Mesodermal cell (in vitro differentiated cells): ENCODE measurements at regions not wholly inside any gene's neighbourhood (a gene's known extent, or its start where the extent isn't known, plus 50 kb on each side); places are given as distances from the start of the nearest gene placed in this dataset.

Source experiments
- H3K27ac ChIP-seq: 2 replicates; pipeline ENCODE4 v1.7.0; 2013; ENCODE audit warnings: mild to moderate bottlenecking, low read depth, low read length, moderate library complexity; ENCODE audit not compliant: severe bottlenecking
- H3K36me3 ChIP-seq: 2 replicates; pipeline ENCODE4 v1.7.1; 2013; ENCODE audit warnings: mild to moderate bottlenecking, low read length, moderate library complexity; ENCODE audit not compliant: control insufficient read depth, insufficient read depth
- H3K4me1 ChIP-seq: one replicate; pipeline ENCODE4 v1.7.1; 2013; ENCODE audit warnings: mild to moderate bottlenecking, low read length; ENCODE audit not compliant: insufficient read depth, control insufficient read depth, poor library complexity, severe bottlenecking
- H3K4me3 ChIP-seq: 2 replicates; pipeline ENCODE4 v1.7.0; 2013; ENCODE audit warnings: low read length, control low read depth, mild to moderate bottlenecking; ENCODE audit not compliant: insufficient read depth, poor library complexity, severe bottlenecking; ENCODE audit errors: extremely low read depth
- H3K9me3 ChIP-seq: 2 replicates; pipeline ENCODE4 v1.7.1; 2013; ENCODE audit warnings: mild to moderate bottlenecking, low read length, moderate library complexity; ENCODE audit not compliant: control insufficient read depth
- WGBS, 2 experiments: methylation state at CpG; one replicate each; pipeline ENCODE4 v1.1.5; 2013; ENCODE audit warnings: missing lambda C conversion rate in 2 of 2; ENCODE audit not compliant: insufficient coverage in 2 of 2; 5-methylcytosine and 5-hydroxymethylcytosine counted together

GRCh38 chr13:105573136-105573535 lies 962.3 kb downstream of the EFNB2 start:
- no CpG with 5 or more reads among the region's 1 CpG for WGBS, 2 experiments
- no peak overlapping the region for H3K4me3 ChIP-seq
- no peak overlapping the region for H3K27ac ChIP-seq
- peaks cover 4% of the 10 kb centered on the region for H3K9me3 ChIP-seq
- H3K36me3 ChIP-seq: no peaks in the 10 kb centered on the region
- no peaks in the 10 kb centered on the region for H3K4me1 ChIP-seq

GRCh38 chr13:105572401-105572800 lies 963.1 kb downstream of the EFNB2 start:
- H3K36me3 ChIP-seq: no peaks in the 10 kb centered on the region
- H3K4me3 ChIP-seq: no peak overlapping the region
- H3K4me1 ChIP-seq: no peaks in the 10 kb centered on the region
- no peak overlapping the region for H3K27ac ChIP-seq
- WGBS, 2 experiments: no CpG with 5 or more reads among the region's 1 CpG
- peaks cover 4% of the 10 kb centered on the region for H3K9me3 ChIP-seq

DNA sequence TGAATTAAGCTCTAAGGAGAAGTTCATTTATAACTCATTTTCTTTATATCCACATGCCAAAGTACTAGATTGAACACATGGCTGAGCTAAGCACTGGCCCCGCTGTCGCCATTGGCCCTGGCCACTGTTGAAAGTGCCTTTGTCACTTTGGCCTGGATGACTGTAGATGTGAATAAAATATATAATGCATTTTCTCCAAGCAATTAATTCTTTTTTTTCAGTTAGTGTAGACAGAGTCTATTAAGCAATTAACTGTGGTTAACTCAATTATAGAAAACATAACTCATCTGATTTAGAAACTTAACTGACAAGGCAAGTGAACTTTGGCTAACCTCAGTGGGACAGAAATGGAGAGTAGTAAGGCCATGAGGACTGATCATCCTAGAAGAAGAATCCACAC lies 965.6 kb downstream of the EFNB2 start:
- Histone ChIP-seq H3K9me3 (peaks cover 1% of the 10 kb centered on the region), H3K4me1 (no peaks in the 10 kb centered on the region), H3K27ac (no peak overlapping the region), H3K4me3 (no peak overlapping the region), H3K36me3 (no peaks in the 10 kb centered on the region)
- whole genome bisulfite sequencing, 2 experiments: no CpG with 5 or more reads among the region's 2 CpGs

DNA sequence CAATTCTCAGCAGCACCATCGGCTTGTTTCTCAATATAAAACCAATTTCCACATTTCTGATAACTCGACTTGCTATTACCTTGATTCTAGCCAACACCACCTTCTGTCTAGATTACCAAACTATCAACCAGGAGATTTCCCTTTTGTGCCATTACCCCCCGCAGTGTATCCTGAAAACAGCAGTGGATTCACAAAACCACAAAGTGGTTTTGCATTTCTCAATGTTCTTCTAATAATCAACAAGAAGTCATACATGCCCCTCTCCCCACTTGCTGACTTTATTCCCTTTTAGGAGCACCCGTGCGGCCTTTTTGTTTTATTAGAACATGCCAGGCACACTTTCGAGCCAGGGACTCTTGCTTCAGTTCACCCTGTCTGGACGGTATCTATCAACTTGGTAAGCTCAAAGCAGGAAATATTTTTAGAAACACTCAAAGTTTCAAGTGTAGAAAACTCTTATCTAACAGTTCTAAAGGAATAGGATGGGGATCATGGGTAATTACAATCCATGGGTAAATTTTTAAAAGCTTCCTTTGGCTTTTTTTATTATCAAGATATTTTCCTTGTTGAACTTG lies 967.4 kb downstream of the EFNB2 start:
- WGBS, 2 experiments: 89 to 97% methylated on average over 6 of the region's 7 CpGs

GRCh38 chr13:105565136-105565727 lies 970.2 kb downstream of the EFNB2 start:
- H3K9me3 ChIP-seq: no peaks in the 10 kb centered on the region
- no peak overlapping the region for H3K4me3 ChIP-seq
- WGBS, 2 experiments: 90 to 100% methylated on average over 1 to 2 of the region's 3 CpGs
- H3K27ac ChIP-seq: no peak overlapping the region
- H3K36me3 ChIP-seq: no peaks in the 10 kb centered on the region
- peaks cover 3% of the 10 kb centered on the region for H3K4me1 ChIP-seq

More for the DNA sequence above, 967.4 kb downstream of the EFNB2 start:
- Histone ChIP-seq H3K9me3 (no peaks in the 10 kb centered on the region), H3K36me3 (no peaks in the 10 kb centered on the region), H3K27ac (no peak overlapping the region), H3K4me1 (peaks cover 3% of the 10 kb centered on the region), H3K4me3 (no peak overlapping the region)

- no peak overlapping the region for H3K27ac ChIP-seq
- H3K4me1 ChIP-seq: no peaks in the 10 kb centered on the region
- H3K9me3 ChIP-seq: no peaks in the 10 kb centered on the region
- H3K4me3 ChIP-seq: no peak overlapping the region
- H3K36me3 ChIP-seq: no peaks in the 10 kb centered on the region
- WGBS, 2 experiments: 87 to 90% methylated on average over 9 to 11 of the region's 12 CpGs
Measured at GRCh38 chr13:105552078-105552477, 983.4 kb downstream of the EFNB2 start.

DNA sequence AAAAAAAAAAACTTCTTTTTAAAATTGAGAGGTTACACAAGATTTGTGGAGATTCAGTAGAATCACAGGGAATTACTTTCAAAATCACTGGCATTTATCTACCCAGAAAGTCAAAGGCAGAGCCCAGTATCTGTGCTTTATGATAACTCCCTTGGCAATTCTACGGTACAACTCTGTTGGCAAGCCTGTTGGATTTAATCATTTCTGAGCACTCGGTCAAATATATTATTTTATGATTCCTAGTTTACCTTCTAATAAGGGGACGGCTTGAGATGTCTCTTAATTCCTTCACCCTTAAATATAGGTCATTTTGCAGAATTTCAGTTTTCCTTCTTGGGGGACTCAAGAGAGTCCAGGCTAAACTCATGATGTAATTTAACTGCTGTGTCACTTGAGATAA lies 987.6 kb downstream of the EFNB2 start:
- Histone ChIP-seq H3K36me3 (no peaks in the 10 kb centered on the region), H3K27ac (no peak overlapping the region), H3K4me3 (no peak overlapping the region), H3K9me3 (no peaks in the 10 kb centered on the region), H3K4me1 (no peaks in the 10 kb centered on the region)
- WGBS, 2 experiments: 80% methylated on average over 1 of the region's 3 CpGs; no CpG with 5 or more reads in 1 of the 2 experiments

DNA sequence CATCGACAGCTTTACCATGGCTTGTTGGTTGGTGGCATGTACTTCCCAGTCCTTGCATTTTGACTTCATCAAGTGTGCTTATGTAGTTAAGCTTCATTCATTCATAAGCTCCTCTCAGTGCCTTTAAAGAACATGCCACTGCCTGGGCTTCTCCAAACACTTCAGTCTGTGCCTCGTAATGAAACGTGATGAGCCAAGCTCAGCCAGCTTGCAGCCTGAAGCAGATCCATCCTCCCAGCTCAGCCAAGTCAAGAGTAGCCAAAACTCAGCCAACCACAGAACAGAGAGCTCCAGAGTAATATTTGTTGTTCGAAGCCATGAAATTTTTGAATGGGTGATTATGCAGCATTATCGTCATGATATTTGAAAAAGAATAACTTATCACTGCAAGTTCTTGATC lies 989.7 kb downstream of the EFNB2 start:
- no peaks in the 10 kb centered on the region for H3K9me3 ChIP-seq
- 100% methylated on average over 1 to 3 of the region's 5 CpGs for WGBS, 2 experiments
- no peaks in the 10 kb centered on the region for H3K4me1 ChIP-seq
- H3K27ac ChIP-seq: no peak overlapping the region
- no peaks in the 10 kb centered on the region for H3K36me3 ChIP-seq
- no peak overlapping the region for H3K4me3 ChIP-seq

DNA sequence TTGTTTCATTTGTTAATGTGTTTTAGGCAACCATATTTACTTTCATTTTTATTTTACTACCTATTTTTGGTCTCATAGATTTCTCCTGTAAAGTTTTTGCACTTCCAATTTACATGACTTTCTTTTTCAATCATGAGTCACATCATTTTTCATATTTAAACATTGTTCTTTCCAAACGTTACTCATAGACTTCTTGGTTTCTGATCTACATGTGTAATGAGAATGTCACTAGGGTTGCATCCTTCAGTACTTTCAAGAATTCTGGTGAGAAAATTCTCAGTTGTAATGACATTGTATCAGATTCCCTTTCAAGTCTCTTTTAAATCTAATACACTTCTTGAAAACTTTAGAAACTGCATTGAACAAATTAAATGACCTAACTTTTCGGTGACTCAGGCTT lies 991.7 kb downstream of the EFNB2 start:
- Histone ChIP-seq H3K27ac (no peak overlapping the region), H3K4me1 (no peaks in the 10 kb centered on the region), H3K36me3 (no peaks in the 10 kb centered on the region), H3K4me3 (no peak overlapping the region), H3K9me3 (no peaks in the 10 kb centered on the region)
- WGBS, 2 experiments: 80% methylated on average over 1 of the region's 2 CpGs; no CpG with 5 or more reads in 1 of the 2 experiments

DNA sequence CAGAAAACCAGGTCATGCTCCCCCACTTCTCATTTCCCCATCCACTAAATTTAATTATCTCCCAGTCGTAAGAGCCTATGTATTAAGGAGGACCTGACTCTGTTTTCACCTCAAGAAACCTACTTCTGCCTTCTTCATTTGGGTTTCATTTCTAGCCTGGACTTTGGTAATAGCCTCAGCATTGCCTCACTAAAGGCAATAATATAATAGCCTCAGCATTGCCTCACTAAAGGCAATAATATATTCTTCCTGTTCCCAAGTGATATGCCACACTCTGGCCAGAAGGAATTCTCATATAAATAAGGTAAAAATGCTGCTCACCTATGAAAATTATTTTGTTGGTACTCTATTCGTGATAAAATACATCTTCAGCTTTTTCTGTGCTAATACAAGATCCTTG lies 993.9 kb downstream of the EFNB2 start:
- H3K36me3 ChIP-seq: no peaks in the 10 kb centered on the region
- no peaks in the 10 kb centered on the region for H3K9me3 ChIP-seq
- WGBS, 2 experiments: 40 to 86% methylated on average over 1 of the region's 2 CpGs
- no peak overlapping the region for H3K4me3 ChIP-seq
- no peaks in the 10 kb centered on the region for H3K4me1 ChIP-seq
- no peak overlapping the region for H3K27ac ChIP-seq

GRCh38 chr13:105538346-105538745 lies 997.1 kb downstream of the EFNB2 start:
- H3K9me3 ChIP-seq: no peaks in the 10 kb centered on the region
- no peaks in the 10 kb centered on the region for H3K4me1 ChIP-seq
- WGBS, 2 experiments: 82 to 90% methylated on average over 4 of the region's 4 CpGs
- no peak overlapping the region for H3K4me3 ChIP-seq
- H3K27ac ChIP-seq: no peak overlapping the region
- H3K36me3 ChIP-seq: no peaks in the 10 kb centered on the region
